ENCODE measurements at regions not wholly inside any gene's neighbourhood (a gene's known extent, or its start where the extent isn't known, plus 50 kb on each side); places are given as distances from the start of the nearest gene placed in this dataset.
"Not testable (repeated sequence)": the region's sequence is repeated elsewhere in the genome, so short reads cannot be mapped to it uniquely, and the experiment has no call there.

- no peak for DNase-seq (ENCODE audit: low spot score)
- TF ChIP-seq CTCF (IDR thresholded peaks at IDR 0.05; ENCODE audit: extremely low read depth, missing control alignments), result no peak
Observed at GRCh38 chr6:165766026-165766425, 103.0 kb upstream of the PDE10A start.

- DNase-seq (ENCODE audit: low spot score), result not testable (repeated sequence)
Observed at GRCh38 chr6:165765256-165765655, 102.2 kb upstream of the PDE10A start.

- no peak for DNase-seq (ENCODE audit: low spot score)
- TF ChIP-seq CTCF (IDR thresholded peaks at IDR 0.05; ENCODE audit: extremely low read depth, missing control alignments), result no peak
Observed at GRCh38 chr6:165762876-165763275, 99.8 kb upstream of the PDE10A start.

GRCh38 chr6:165762125-165762524 lies 99.1 kb upstream of the PDE10A start:
- DNase-seq (ENCODE audit: low spot score), result no peak
- no peak for TF ChIP-seq CTCF (IDR thresholded peaks at IDR 0.05; ENCODE audit: extremely low read depth, missing control alignments)

GRCh38 chr6:165760803-165761185 lies 97.8 kb upstream of the PDE10A start:
- no peak for DNase-seq (ENCODE audit: low spot score)
- no peak for TF ChIP-seq CTCF (IDR thresholded peaks at IDR 0.05; ENCODE audit: extremely low read depth, missing control alignments)

GRCh38 chr6:165760126-165760802 lies 97.2 kb upstream of the PDE10A start:
- no peak for TF ChIP-seq CTCF (IDR thresholded peaks at IDR 0.05; ENCODE audit: extremely low read depth, missing control alignments)
- DNase-seq (ENCODE audit: low spot score), result no peak

GRCh38 chr6:165758441-165758840 lies 95.4 kb upstream of the PDE10A start:
- no peak for DNase-seq (ENCODE audit: low spot score)
- TF ChIP-seq CTCF (IDR thresholded peaks at IDR 0.05; ENCODE audit: extremely low read depth, missing control alignments), result no peak

- DNase-seq (ENCODE audit: low spot score), result no peak
- no peak for TF ChIP-seq CTCF (IDR thresholded peaks at IDR 0.05; ENCODE audit: extremely low read depth, missing control alignments)
Observed at GRCh38 chr6:165755583-165755982, 92.5 kb upstream of the PDE10A start.

Data from GM20000 (cell line).